GM21515 (cell line): ENCODE measurements at regions not wholly inside any gene's neighbourhood (a gene's known extent, or its start where the extent isn't known, plus 50 kb on each side); places are given as distances from the start of the nearest gene placed in this dataset.

Source experiments
- ATAC-seq: cut with Tn5 transposase; IDR thresholded peaks from one replicate; pipeline ENCODE4 v1.9.1; 2021; ENCODE audit not compliant: unreplicated experiment

DNA sequence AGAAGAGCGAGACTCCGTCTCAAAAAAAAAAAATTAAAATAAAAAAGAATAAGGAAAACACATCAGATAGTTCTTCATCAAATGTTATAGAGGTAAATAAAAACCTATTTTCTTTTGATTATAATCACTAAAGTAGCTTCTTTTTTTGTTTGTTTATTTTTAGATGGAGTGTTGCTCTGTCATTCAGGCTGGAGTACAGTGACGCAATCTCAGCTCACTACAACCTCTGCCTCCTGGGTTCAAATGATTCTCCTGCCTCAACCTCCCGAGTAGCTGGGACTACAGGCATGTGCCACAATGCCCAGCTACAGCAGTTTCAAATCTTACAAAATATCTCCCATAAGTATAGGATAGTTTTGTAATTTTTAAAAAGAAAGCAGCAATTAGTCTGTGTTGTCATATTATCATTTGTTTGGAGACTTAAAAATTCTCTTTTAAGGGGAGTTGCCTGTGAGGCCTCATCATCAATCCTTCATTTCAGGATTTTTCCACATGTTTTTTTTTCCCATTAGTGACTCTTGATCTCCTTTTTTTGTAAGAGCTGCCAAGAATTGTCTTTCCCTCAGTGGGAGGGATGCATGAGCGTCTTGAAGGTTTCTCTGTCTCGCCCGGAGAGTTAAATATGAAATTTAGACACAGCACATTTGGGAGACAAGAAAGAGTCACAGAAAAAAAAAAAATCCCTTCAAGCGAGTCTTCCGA, 275.9 kb downstream of the CDCA7 start:
- ATAC-seq = no peak

GRCh38 chr2:173631127-173631460, 276.4 kb downstream of the CDCA7 start:
- ATAC-seq = no peak

GRCh38 chr2:173644146-173644545, 289.5 kb downstream of the CDCA7 start:
- ATAC-seq = no peak

GRCh38 chr2:173647681-173648311, 293.1 kb downstream of the CDCA7 start:
- no peak for ATAC-seq

DNA sequence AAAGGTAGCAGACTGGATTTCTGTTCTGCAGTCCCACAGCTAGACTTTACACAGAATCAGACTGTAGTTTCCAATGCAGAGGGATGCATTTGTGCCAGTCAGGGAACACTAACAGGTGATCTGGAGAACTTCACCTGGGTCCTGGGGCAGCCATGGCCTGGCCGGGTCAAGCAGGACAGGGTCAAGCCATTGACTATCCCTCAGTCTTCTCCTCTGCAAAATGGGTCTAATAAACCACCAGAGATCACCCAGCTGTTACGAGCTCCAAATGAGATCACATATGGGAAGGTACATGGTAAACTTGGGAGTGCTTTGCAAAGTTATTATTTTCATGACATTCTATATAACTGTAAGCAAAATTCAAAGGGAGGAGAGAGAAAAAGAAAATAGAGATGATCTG, 294.1 kb downstream of the CDCA7 start:
- ATAC-seq = no peak

DNA sequence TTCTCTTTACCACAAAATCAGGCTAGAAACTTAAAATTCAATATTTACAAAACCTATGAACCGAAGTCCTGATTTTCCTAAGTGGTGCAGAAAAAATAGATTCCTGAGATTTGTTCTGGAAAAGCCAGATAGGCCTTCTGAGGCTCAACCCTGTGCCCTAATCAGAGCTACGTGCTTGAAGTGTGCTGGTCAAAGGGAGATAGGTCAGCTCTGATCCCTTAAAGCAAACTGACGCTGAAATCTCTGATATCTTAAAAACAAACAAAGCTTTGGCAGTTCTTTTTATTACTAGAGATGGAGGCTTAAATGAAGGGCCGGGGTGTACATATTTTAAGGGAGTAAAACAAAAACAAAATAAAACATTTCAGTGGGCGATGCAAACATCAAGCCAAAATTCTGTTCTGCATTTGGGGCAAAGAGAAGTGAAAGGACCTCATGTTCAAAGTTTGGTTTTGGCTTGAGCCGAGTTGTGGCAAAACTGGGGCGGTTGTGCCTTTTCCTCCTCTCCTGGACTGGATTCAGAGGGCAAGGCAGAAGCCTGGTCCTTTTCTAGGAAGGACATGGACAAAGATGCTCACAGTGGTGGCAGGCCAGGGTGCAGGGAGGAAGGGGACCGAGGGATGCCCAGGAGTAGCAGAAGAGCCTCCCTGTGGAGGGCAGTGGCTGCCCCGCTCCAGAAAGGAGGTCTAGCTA, 295.0 kb downstream of the CDCA7 start:
- no peak for ATAC-seq

DNA sequence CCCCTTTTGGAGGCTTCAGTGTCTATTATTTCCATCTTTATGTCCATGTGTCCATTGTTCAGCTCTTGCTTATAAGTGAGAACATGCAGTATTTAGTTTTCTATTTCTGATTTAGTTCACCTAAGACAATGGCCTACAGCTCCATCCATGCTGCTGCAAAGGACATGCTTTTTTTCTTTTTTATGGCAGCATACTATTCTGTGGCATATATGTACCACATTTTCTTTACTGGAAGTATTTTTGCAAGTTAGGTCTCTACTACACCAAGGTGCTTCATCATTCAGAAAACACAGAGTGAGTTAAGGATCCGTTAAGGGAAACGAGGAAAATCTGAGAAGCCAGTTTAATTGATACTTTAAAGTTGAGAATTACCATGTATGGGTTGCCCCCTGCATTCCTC, 297.2 kb downstream of the CDCA7 start:
- ATAC-seq = no peak

DNA sequence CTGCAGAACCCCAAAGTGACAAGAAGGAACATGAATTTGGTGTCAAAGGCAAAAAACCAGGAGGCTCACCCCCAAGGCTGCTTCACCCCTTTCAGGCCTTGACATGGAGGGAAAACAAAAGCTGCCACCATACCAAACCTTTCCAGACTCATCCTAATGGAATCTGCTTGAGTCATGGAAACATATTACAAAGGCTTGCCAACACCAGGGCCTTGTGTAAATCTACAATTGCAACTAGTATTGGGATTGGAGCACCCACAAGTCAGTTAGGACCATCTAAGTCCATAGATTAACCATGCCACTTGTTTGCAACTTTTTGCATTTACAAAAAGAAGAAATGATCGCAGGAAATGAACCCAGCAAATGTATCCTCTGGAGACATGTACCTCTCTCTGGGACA, 297.6 kb downstream of the CDCA7 start:
- no peak for ATAC-seq

GRCh38 chr2:173652767-173653431, 298.2 kb downstream of the CDCA7 start:
- no peak for ATAC-seq

GRCh38 chr2:173653432-173653805, 298.7 kb downstream of the CDCA7 start:
- no peak for ATAC-seq

GRCh38 chr2:173654161-173654895, 299.7 kb downstream of the CDCA7 start:
- no peak for ATAC-seq

- ATAC-seq = no peak
Measured at GRCh38 chr2:173654896-173655265, 300.2 kb downstream of the CDCA7 start.

DNA sequence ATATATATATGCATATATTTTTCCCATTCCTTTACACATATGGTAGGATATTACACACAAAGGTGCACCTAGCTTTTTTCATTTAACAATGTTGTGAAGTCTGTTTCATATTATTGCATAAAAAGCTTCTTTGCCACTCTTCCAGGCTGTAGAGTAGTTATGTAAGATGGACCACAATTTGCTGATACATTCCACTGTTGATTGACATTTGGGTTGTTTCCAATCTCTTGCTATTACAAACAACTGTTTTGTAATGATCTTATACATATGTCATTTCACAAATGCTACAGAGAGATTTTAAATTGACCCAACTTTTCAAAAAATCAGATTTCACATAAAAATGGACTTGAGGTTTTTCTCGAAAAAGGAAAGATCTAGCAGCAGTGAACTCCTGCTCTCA, 301.4 kb downstream of the CDCA7 start:
- ATAC-seq = no peak

GRCh38 chr2:173657996-173658717, 303.5 kb downstream of the CDCA7 start:
- ATAC-seq = no peak

DNA sequence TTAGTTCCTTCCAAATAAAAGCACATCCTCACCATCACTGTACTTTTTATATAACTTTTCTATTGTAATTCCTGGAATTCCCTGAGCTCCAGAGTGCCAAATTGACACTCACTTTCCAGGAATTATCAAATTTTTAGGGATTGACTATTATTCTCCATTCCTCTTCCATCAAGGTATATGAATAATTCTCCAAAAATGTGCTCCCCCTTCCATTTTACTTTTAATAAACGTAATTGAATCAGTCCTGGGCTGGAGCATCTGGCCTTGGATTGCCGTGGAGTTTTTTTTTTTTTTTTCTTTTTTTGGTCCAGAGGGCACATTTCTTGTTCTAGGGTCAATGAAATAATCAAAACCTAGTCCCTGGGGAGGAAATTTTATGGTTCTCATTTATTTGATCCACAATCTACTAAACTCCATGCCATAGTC, 304.3 kb downstream of the CDCA7 start:
- no peak for ATAC-seq

GRCh38 chr2:173659509-173659908, 304.8 kb downstream of the CDCA7 start:
- ATAC-seq = no peak

- ATAC-seq = no peak
Measured at GRCh38 chr2:173661586-173661985, 303.6 kb downstream of the SP3 start.

GRCh38 chr2:173663353-173663752, 301.8 kb downstream of the SP3 start:
- ATAC-seq = no peak

- no peak for ATAC-seq
Measured at GRCh38 chr2:173663835-173664512, 301.2 kb downstream of the SP3 start.

DNA sequence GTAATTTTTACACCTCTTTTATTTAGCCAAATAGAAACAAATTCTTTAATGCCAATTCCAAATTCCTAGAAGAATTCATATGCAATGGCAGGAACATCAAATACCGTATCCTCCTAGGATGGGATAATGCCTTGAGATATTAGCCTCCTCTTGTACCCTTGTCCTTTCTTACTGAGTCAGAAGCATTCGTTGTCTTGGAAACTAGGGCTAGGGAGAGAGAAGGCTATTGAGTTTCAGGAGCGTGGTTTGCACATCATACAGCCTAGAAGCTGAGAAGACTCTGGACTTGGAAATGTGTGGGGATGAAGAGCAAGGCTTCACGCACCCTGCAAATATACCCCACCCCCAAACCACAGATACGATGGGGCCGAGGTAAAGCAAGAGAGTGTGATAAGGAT, 300.7 kb downstream of the SP3 start:
- no peak for ATAC-seq
